ENCODE measurements at regions not wholly inside any gene's neighbourhood (a gene's known extent, or its start where the extent isn't known, plus 50 kb on each side); places are given as distances from the start of the nearest gene placed in this dataset.
"Not testable (repeated sequence)": the region's sequence is repeated elsewhere in the genome, so short reads cannot be mapped to it uniquely, and the experiment has no call there.

DNA sequence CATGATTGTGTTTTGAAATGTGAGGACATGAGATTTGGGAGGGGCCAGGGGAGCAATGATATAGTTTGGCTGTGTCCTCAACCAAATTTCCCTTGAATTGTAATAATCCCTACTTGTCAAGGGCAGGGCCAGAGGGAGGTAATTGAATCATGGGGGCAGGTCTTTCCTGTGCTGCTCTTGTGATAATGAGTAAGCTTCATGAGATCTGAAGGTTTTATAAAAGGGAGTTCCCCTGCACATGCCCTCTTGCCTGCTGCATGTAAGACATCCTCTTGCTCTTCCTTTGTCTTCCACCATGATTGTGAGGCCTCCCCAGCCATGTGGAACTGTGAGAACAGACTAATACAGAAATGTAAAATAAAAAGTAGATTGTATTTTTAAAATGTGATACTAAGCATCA, 1294.9 kb downstream of the ADGRL3 start:
- intact Hi-C loops (cut with micrococcal nuclease; ENCODE audit: unreplicated experiment), result no loop called here
- Mint-ChIP-seq H3K9me3 (ENCODE audit: low read depth, unreplicated experiment) (peaks cover 9% of the 10 kb centered on the region), H3K36me3 (ENCODE audit: insufficient read depth, unreplicated experiment) (no peaks in the 10 kb centered on the region), H3K4me3 (ENCODE audit: low read depth, unreplicated experiment) (no peak overlapping the region), H3K27ac (ENCODE audit: unreplicated experiment) (no peak overlapping the region), H3K27me3 (ENCODE audit: unreplicated experiment) (no peaks in the 10 kb centered on the region), H3K4me1 (ENCODE audit: low read depth, unreplicated experiment) (no peaks in the 10 kb centered on the region)
- CTCF ChIA-PET, result no interaction called here
- no peak for DNase-seq
- BruUV-seq (replicated peaks), result no TSS peak
- TF ChIP-seq, protein P1, sequence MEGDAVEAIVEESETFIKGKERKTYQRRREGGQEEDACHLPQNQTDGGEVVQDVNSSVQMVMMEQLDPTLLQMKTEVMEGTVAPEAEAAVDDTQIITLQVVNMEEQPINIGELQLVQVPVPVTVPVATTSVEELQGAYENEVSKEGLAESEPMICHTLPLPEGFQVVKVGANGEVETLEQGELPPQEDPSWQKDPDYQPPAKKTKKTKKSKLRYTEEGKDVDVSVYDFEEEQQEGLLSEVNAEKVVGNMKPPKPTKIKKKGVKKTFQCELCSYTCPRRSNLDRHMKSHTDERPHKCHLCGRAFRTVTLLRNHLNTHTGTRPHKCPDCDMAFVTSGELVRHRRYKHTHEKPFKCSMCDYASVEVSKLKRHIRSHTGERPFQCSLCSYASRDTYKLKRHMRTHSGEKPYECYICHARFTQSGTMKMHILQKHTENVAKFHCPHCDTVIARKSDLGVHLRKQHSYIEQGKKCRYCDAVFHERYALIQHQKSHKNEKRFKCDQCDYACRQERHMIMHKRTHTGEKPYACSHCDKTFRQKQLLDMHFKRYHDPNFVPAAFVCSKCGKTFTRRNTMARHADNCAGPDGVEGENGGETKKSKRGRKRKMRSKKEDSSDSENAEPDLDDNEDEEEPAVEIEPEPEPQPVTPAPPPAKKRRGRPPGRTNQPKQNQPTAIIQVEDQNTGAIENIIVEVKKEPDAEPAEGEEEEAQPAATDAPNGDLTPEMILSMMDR (IDR thresholded peaks at IDR 0.05; ENCODE audit: unreplicated experiment), result no peak

GRCh38 chr4:62491756-62492155, 1291.6 kb downstream of the ADGRL3 start:
- H3K9me3 Mint-ChIP-seq (ENCODE audit: low read depth, unreplicated experiment); H3K4me1 Mint-ChIP-seq (ENCODE audit: low read depth, unreplicated experiment); intact Hi-C loops (cut with micrococcal nuclease; ENCODE audit: unreplicated experiment); BruUV-seq (replicated peaks); DNase-seq; CTCF ChIA-PET; H3K27ac Mint-ChIP-seq (ENCODE audit: unreplicated experiment); H3K27me3 Mint-ChIP-seq (ENCODE audit: unreplicated experiment); H3K36me3 Mint-ChIP-seq (ENCODE audit: insufficient read depth, unreplicated experiment); H3K4me3 Mint-ChIP-seq (ENCODE audit: low read depth, unreplicated experiment): not testable (repeated sequence)

GRCh38 chr4:62490635-62491034, 1290.5 kb downstream of the ADGRL3 start:
- H3K9me3 Mint-ChIP-seq (ENCODE audit: low read depth, unreplicated experiment), result peaks cover 5% of the 10 kb centered on the region
- no peak overlapping the region for H3K4me3 Mint-ChIP-seq (ENCODE audit: low read depth, unreplicated experiment)
- intact Hi-C loops (cut with micrococcal nuclease; ENCODE audit: unreplicated experiment), result no loop called here
- TF ChIP-seq, protein P1 (IDR thresholded peaks at IDR 0.05; ENCODE audit: unreplicated experiment), result no peak
- BruUV-seq (replicated peaks), result no TSS peak
- no peaks in the 10 kb centered on the region for H3K4me1 Mint-ChIP-seq (ENCODE audit: low read depth, unreplicated experiment)
- no peaks in the 10 kb centered on the region for H3K27me3 Mint-ChIP-seq (ENCODE audit: unreplicated experiment)
- no peak for DNase-seq
- no peaks in the 10 kb centered on the region for H3K36me3 Mint-ChIP-seq (ENCODE audit: insufficient read depth, unreplicated experiment)
- CTCF ChIA-PET, result no interaction called here
- no peak overlapping the region for H3K27ac Mint-ChIP-seq (ENCODE audit: unreplicated experiment)

DNA sequence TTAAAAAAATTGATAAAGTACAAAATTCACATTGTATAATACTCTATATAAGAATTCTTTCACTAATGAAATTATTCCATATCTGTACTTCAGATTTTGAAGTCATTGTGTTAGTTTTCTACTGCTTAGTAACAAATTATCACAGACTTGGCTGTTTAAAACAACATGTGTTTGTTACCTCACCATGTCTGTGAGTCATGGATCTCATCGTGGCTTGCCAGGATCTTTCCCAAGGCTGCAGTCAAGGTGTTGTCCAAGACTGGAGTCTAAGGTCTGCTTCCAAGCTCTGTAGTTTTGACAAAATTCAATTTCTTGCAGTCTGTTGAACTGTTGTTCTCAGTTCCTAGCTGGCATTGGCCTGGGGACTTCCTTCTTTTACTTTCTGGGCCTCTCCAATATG, 1286.9 kb downstream of the ADGRL3 start:
- no TSS peak for BruUV-seq (replicated peaks)
- no peaks in the 10 kb centered on the region for H3K4me1 Mint-ChIP-seq (ENCODE audit: low read depth, unreplicated experiment)
- H3K27ac Mint-ChIP-seq (ENCODE audit: unreplicated experiment), result no peak overlapping the region
- CTCF ChIA-PET, result no interaction called here
- intact Hi-C loops (cut with micrococcal nuclease; ENCODE audit: unreplicated experiment), result no loop called here
- H3K27me3 Mint-ChIP-seq (ENCODE audit: unreplicated experiment), result no peaks in the 10 kb centered on the region
- no peak overlapping the region for H3K4me3 Mint-ChIP-seq (ENCODE audit: low read depth, unreplicated experiment)
- TF ChIP-seq, protein P1 (IDR thresholded peaks at IDR 0.05; ENCODE audit: unreplicated experiment), result no peak
- no peaks in the 10 kb centered on the region for H3K36me3 Mint-ChIP-seq (ENCODE audit: insufficient read depth, unreplicated experiment)
- peaks cover 8% of the 10 kb centered on the region for H3K9me3 Mint-ChIP-seq (ENCODE audit: low read depth, unreplicated experiment)
- DNase-seq, result no peak

DNA sequence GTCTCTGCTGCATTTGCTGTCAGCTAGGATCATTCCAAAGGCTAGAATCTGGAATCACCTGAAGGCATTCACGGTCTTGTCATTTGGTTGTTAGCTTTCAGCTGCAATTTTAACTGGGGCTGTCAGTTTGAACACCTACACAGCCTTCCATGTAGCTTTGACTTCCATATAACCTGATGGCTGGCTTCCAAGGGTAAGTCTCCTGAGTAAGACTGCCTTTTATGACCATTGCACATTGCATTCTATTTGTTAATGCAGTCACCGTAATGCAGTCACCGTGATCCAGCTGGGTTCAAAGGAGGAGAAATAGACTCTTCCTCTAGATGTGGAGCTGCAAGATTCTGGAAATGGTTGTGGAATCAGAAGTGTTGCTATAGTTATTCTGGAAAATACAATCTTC, 1284.2 kb downstream of the ADGRL3 start:
- H3K4me3 Mint-ChIP-seq (ENCODE audit: low read depth, unreplicated experiment), result no peak overlapping the region
- intact Hi-C loops (cut with micrococcal nuclease; ENCODE audit: unreplicated experiment), result no loop called here
- no peak for DNase-seq
- CTCF ChIA-PET, result no interaction called here
- H3K27ac Mint-ChIP-seq (ENCODE audit: unreplicated experiment), result no peak overlapping the region
- H3K9me3 Mint-ChIP-seq (ENCODE audit: low read depth, unreplicated experiment), result peaks cover 11% of the 10 kb centered on the region
- TF ChIP-seq, protein P1 (IDR thresholded peaks at IDR 0.05; ENCODE audit: unreplicated experiment), result no peak
- no peaks in the 10 kb centered on the region for H3K36me3 Mint-ChIP-seq (ENCODE audit: insufficient read depth, unreplicated experiment)
- no peaks in the 10 kb centered on the region for H3K4me1 Mint-ChIP-seq (ENCODE audit: low read depth, unreplicated experiment)
- H3K27me3 Mint-ChIP-seq (ENCODE audit: unreplicated experiment), result no peaks in the 10 kb centered on the region
- BruUV-seq (replicated peaks), result no TSS peak
